HG03039 (cell line): ENCODE measurements at regions not wholly inside any gene's neighbourhood (a gene's known extent, or its start where the extent isn't known, plus 50 kb on each side); places are given as distances from the start of the nearest gene placed in this dataset.
"Not testable (repeated sequence)": the region's sequence is repeated elsewhere in the genome, so short reads cannot be mapped to it uniquely, and the experiment has no call there.

ENCODE experiments used
- ATAC-seq: cut with Tn5 transposase; IDR thresholded peaks from one replicate; pipeline ENCODE4 v1.9.1; 2021; ENCODE audit warnings: mild to moderate bottlenecking, moderate library complexity; ENCODE audit not compliant: unreplicated experiment

GRCh38 chr14:84856751-84857534, 673.0 kb upstream of the FLRT2 start:
- ATAC-seq, result no peak

- no peak for ATAC-seq
Observed at GRCh38 chr14:84857571-84857970, 672.4 kb upstream of the FLRT2 start.

GRCh38 chr14:84859116-84859515, 670.8 kb upstream of the FLRT2 start:
- no peak for ATAC-seq

GRCh38 chr14:84864548-84865271, 665.2 kb upstream of the FLRT2 start:
- no peak for ATAC-seq

GRCh38 chr14:84871734-84872133, 658.2 kb upstream of the FLRT2 start:
- ATAC-seq, result no peak

GRCh38 chr14:84874436-84874835, 655.5 kb upstream of the FLRT2 start:
- ATAC-seq, result no peak

GRCh38 chr14:84877061-84877460, 652.9 kb upstream of the FLRT2 start:
- ATAC-seq, result no peak

- no peak for ATAC-seq
Observed at GRCh38 chr14:84882830-84883229, 647.1 kb upstream of the FLRT2 start.

- no peak for ATAC-seq
Observed at GRCh38 chr14:84885061-84885460, 644.9 kb upstream of the FLRT2 start.

- no peak for ATAC-seq
Observed at GRCh38 chr14:84891404-84891803, 638.5 kb upstream of the FLRT2 start.

- ATAC-seq, result no peak
Observed at GRCh38 chr14:84894254-84894653, 635.7 kb upstream of the FLRT2 start.

GRCh38 chr14:84922370-84922769, 607.6 kb upstream of the FLRT2 start:
- no peak for ATAC-seq

GRCh38 chr14:84926656-84927055, 603.3 kb upstream of the FLRT2 start:
- no peak for ATAC-seq

- ATAC-seq, result no peak
Observed at GRCh38 chr14:84927096-84927827, 602.7 kb upstream of the FLRT2 start.

- ATAC-seq, result no peak
Observed at GRCh38 chr14:84929086-84929485, 600.9 kb upstream of the FLRT2 start.

GRCh38 chr14:84929834-84930233, 600.1 kb upstream of the FLRT2 start:
- ATAC-seq, result no peak

- no peak for ATAC-seq
Observed at GRCh38 chr14:84937016-84937415, 592.9 kb upstream of the FLRT2 start.

- ATAC-seq, result no peak
Observed at GRCh38 chr14:84937449-84937848, 592.5 kb upstream of the FLRT2 start.

- not testable (repeated sequence) for ATAC-seq
Observed at GRCh38 chr14:84944901-84945300, 585.0 kb upstream of the FLRT2 start.

GRCh38 chr14:84959851-84960520, 570.0 kb upstream of the FLRT2 start:
- ATAC-seq, result no peak

GRCh38 chr14:84961637-84962036, 568.3 kb upstream of the FLRT2 start:
- no peak for ATAC-seq
